LNCaP clone FGC (cell line): ENCODE measurements at regions not wholly inside any gene's neighbourhood (a gene's known extent, or its start where the extent isn't known, plus 50 kb on each side); places are given as distances from the start of the nearest gene placed in this dataset.

Experiments used
- DNase-seq: peaks from one replicate; pipeline ENCODE4 v3.0.0-alpha.2; 2011; ENCODE audit warnings: low read depth
- H3K4me3 ChIP-seq: 2 replicates; pipeline ENCODE4 v1.5.1; 2011; ENCODE audit warnings: mild to moderate bottlenecking, low read depth, low read length, control low read depth
- CTCF ChIP-seq: IDR thresholded peaks from 2 replicates; pipeline ENCODE4 v1.5.1; 2012; ENCODE audit warnings: mild to moderate bottlenecking; ENCODE audit not compliant: control insufficient read depth, insufficient read depth; ENCODE audit errors: extremely low read depth

- TF ChIP-seq CTCF = no peak
- H3K4me3 ChIP-seq = no peak overlapping the region
- no peak for DNase-seq
These were observed 669.0 kb downstream of the ACTL7B start for GRCh38 chr9:108186642-108187395.

- TF ChIP-seq CTCF = no peak
- no peak for DNase-seq
- no peak overlapping the region for H3K4me3 ChIP-seq
These were observed 670.2 kb downstream of the ACTL7B start for GRCh38 chr9:108185613-108186012.

- no peak for DNase-seq
These were observed 670.8 kb downstream of the ACTL7B start for GRCh38 chr9:108184941-108185340.

GRCh38 chr9:108184009-108184408 is 671.8 kb downstream of the ACTL7B start:
- TF ChIP-seq CTCF = no peak
- H3K4me3 ChIP-seq = no peak overlapping the region
- no peak for DNase-seq

More at GRCh38 chr9:108184941-108185340, 670.8 kb downstream of the ACTL7B start:
- TF ChIP-seq CTCF = no peak
- no peak overlapping the region for H3K4me3 ChIP-seq

- no peak overlapping the region for H3K4me3 ChIP-seq
- DNase-seq = no peak
- TF ChIP-seq CTCF = no peak
These were observed 672.8 kb downstream of the ACTL7B start for GRCh38 chr9:108182950-108183381.

GRCh38 chr9:108182270-108182669 is 673.5 kb downstream of the ACTL7B start:
- no peak overlapping the region for H3K4me3 ChIP-seq
- no peak for DNase-seq
- TF ChIP-seq CTCF = no peak

GRCh38 chr9:108181441-108181840 is 674.3 kb downstream of the ACTL7B start:
- no peak for TF ChIP-seq CTCF
- no peak for DNase-seq
- no peak overlapping the region for H3K4me3 ChIP-seq
